ENCODE measurements at regions not wholly inside any gene's neighbourhood (a gene's known extent, or its start where the extent isn't known, plus 50 kb on each side); places are given as distances from the start of the nearest gene placed in this dataset.

GRCh38 chr9:88807426-88807825 is 183.8 kb upstream of the S1PR3 start:
- H3K4me3 ChIP-seq (ENCODE audit: low read depth, low read length) = no peak overlapping the region
- no peaks in the 10 kb centered on the region for H3K36me3 ChIP-seq (ENCODE audit: control insufficient read depth, insufficient read depth, low read length)
- no peak for TF ChIP-seq CTCF (IDR thresholded peaks at IDR 0.05; ENCODE audit: insufficient read depth, low read depth, low read length)
- DNase-seq (ENCODE audit: low read depth) = no peak
- ChIA-PET POLR2A (no interaction called here), CTCF (interaction anchor here (1.1 to 1.2 kb wide), 2 partner anchors 11 to 13 kb away, joined by 3 read pairs; no protein-coding TSS in a partner anchor)
- no peaks in the 10 kb centered on the region for H3K27me3 ChIP-seq (ENCODE audit: control insufficient read depth, insufficient read depth, low read length)

GRCh38 chr9:88808019-88808656 is 183.1 kb upstream of the S1PR3 start:
- ChIA-PET POLR2A (no interaction called here), CTCF (interaction anchor here (1.2 kb wide), 1 partner anchor 12 kb away, joined by 3 read pairs; no protein-coding TSS in a partner anchor)
- no peak for TF ChIP-seq CTCF (IDR thresholded peaks at IDR 0.05; ENCODE audit: insufficient read depth, low read depth, low read length)
- DNase-seq (ENCODE audit: low read depth) = no peak
- no peaks in the 10 kb centered on the region for H3K27me3 ChIP-seq (ENCODE audit: control insufficient read depth, insufficient read depth, low read length)
- H3K4me3 ChIP-seq (ENCODE audit: low read depth, low read length) = no peak overlapping the region
- no peaks in the 10 kb centered on the region for H3K36me3 ChIP-seq (ENCODE audit: control insufficient read depth, insufficient read depth, low read length)

GRCh38 chr9:88808761-88809354 is 182.4 kb upstream of the S1PR3 start:
- no peak for TF ChIP-seq CTCF (IDR thresholded peaks at IDR 0.05; ENCODE audit: insufficient read depth, low read depth, low read length)
- Histone ChIP-seq H3K27me3 (ENCODE audit: control insufficient read depth, insufficient read depth, low read length) (no peaks in the 10 kb centered on the region), H3K4me3 (ENCODE audit: low read depth, low read length) (no peak overlapping the region), H3K36me3 (ENCODE audit: control insufficient read depth, insufficient read depth, low read length) (no peaks in the 10 kb centered on the region)
- no peak for DNase-seq (ENCODE audit: low read depth)
- CTCF ChIA-PET = no interaction called here
- POLR2A ChIA-PET = no interaction called here

- Histone ChIP-seq H3K4me3 (ENCODE audit: low read depth, low read length) (no peak overlapping the region), H3K27me3 (ENCODE audit: control insufficient read depth, insufficient read depth, low read length) (no peaks in the 10 kb centered on the region), H3K36me3 (ENCODE audit: control insufficient read depth, insufficient read depth, low read length) (no peaks in the 10 kb centered on the region)
- no peak for DNase-seq (ENCODE audit: low read depth)
- ChIA-PET CTCF (no interaction called here), POLR2A (interaction anchor here (0.6 kb wide), 1 partner anchor 186 kb away, joined by 4 read pairs; no protein-coding TSS in a partner anchor)
- TF ChIP-seq CTCF (IDR thresholded peaks at IDR 0.05; ENCODE audit: insufficient read depth, low read depth, low read length) = no peak
Observed at GRCh38 chr9:88809355-88810161, 181.7 kb upstream of the S1PR3 start.

GRCh38 chr9:88810826-88811225 is 180.4 kb upstream of the S1PR3 start:
- Histone ChIP-seq H3K4me3 (ENCODE audit: low read depth, low read length) (no peak overlapping the region), H3K27me3 (ENCODE audit: control insufficient read depth, insufficient read depth, low read length) (no peaks in the 10 kb centered on the region), H3K36me3 (ENCODE audit: control insufficient read depth, insufficient read depth, low read length) (no peaks in the 10 kb centered on the region)
- ChIA-PET CTCF (no interaction called here), POLR2A (no interaction called here)
- no peak for TF ChIP-seq CTCF (IDR thresholded peaks at IDR 0.05; ENCODE audit: insufficient read depth, low read depth, low read length)
- DNase-seq (ENCODE audit: low read depth) = no peak

All from BJ (cell line).